ENCODE measurements at regions not wholly inside any gene's neighbourhood (a gene's known extent, or its start where the extent isn't known, plus 50 kb on each side); places are given as distances from the start of the nearest gene placed in this dataset.

- Histone ChIP-seq H3K4me3 (no peak overlapping the region), H3K9me1 (ENCODE audit: control insufficient read depth, insufficient read depth, low read length) (no peaks in the 10 kb centered on the region), H3K9me3 (replicated peaks; ENCODE audit: control insufficient read depth, insufficient read depth, low read depth, low read length) (peaks cover 4% of the 10 kb centered on the region; the same call in 1 of the 2 replicates), H3K4me1 (replicated peaks in 1 of 2; ENCODE audit: control insufficient read depth in 2 of 2, insufficient read depth in 2 of 2, low read length in 2 of 2) (no peaks in the 10 kb centered on the region), H3K27me3 (ENCODE audit: control insufficient read depth in 2 of 2, insufficient read depth in 2 of 2, low read length in 2 of 2) (no peaks in the 10 kb centered on the region), H4K20me1 (replicated peaks; ENCODE audit: control insufficient read depth, insufficient read depth, low read length) (no peaks in the 10 kb centered on the region), H3K36me3 (ENCODE audit: control insufficient read depth, insufficient read depth, low read length) (no peaks in the 10 kb centered on the region), H3K4me2 (ENCODE audit: insufficient read depth, low read length) (no peak overlapping the region), H2AFZ (ENCODE audit: low read depth, low read length) (no peak overlapping the region), H3K9ac (ENCODE audit: insufficient read depth in 1 of 2, low read depth in 2 of 2, low read length in 2 of 2) (no peak overlapping the region), H3K79me2 (ENCODE audit: control insufficient read depth, insufficient read depth, low read length) (no peaks in the 10 kb centered on the region), H3K27ac (ENCODE audit: extremely low read depth, low read depth, low read length) (no peak overlapping the region)
- 3% methylated on average over 9 of the region's 9 CpGs for WGBS (ENCODE audit: insufficient coverage, low coverage, missing lambda C conversion rate)
- ChIA-PET POLR2A (interaction anchor here (1.0 kb wide), 1 partner anchor 8 kb away, joined by 3 read pairs; no protein-coding TSS in a partner anchor), CTCF (ENCODE audit: low intra/inter-chr PET ratio) (no interaction called here)
- ATAC-seq = no peak
- intact Hi-C loops (cut with micrococcal nuclease) = no loop called here
- no peak for DNase-seq (ENCODE audit: extremely low read depth in 1 of 4, low spot score in 3 of 4)
- in situ Hi-C loops (cut with MboI) = no loop called here
- BruUV-seq (replicated peaks) = no TSS peak
- FAIRE-seq = no peak
- TF ChIP-seq RERE (CRISPR knock-in tag; IDR thresholded peaks at IDR 0.05; ENCODE audit: borderline replicate concordance) = no peak
- no peak for TF ChIP-seq TOE1 (IDR thresholded peaks at IDR 0.05; ENCODE audit: borderline replicate concordance)
- no peak for TF ChIP-seq TOE1 (CRISPR knock-in tag; IDR thresholded peaks at IDR 0.05; ENCODE audit: borderline replicate concordance, low read depth)
- no peak for TF ChIP-seq ZHX1 (conservative IDR thresholded peaks at IDR 0.05; ENCODE audit: low read length)
- no peak for TF ChIP-seq ZNF609 (CRISPR knock-in tag; IDR thresholded peaks at IDR 0.05; ENCODE audit: borderline replicate concordance)
- no peak for TF ChIP-seq NR1H2 (CRISPR knock-in tag; IDR thresholded peaks at IDR 0.05)
- TF ChIP-seq FOXA1 (IDR thresholded peaks at IDR 0.05; ENCODE audit: borderline replicate concordance) = no peak
- no peak for TF ChIP-seq ZNF146 (CRISPR knock-in tag; IDR thresholded peaks at IDR 0.05; ENCODE audit: unreplicated experiment)
Measured at GRCh38 chr5:15384176-15384575, 115.8 kb upstream of the FBXL7 start.

Data from K562 (cell line).